ENCODE measurements at regions not wholly inside any gene's neighbourhood (a gene's known extent, or its start where the extent isn't known, plus 50 kb on each side); places are given as distances from the start of the nearest gene placed in this dataset.

DNA sequence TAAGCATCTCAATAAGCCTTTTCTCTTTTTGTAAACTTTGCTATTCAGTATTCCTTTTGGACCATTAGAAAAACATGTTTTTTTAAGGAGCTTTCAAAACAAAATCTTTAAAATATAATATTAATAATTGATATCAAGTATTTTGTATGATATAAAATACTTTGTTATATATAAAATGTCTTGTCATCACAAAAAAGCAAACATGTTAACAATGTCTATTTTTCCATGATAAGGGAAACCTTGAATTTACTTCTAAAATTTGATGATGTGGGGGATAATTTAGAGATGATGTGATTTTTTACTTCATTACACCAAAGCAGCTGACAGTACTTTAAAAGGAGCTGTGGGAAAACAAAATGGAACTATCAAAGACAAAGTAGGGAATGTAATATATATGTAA lies 887.7 kb downstream of the SI start:
- Histone ChIP-seq H3K9ac (ENCODE audit: low read length in 2 of 2) (no peak overlapping the region), H3K36me3 (ENCODE audit: control insufficient read depth in 2 of 2, insufficient read depth in 2 of 2, low read length in 2 of 2) (no peaks in the 10 kb centered on the region)

DNA sequence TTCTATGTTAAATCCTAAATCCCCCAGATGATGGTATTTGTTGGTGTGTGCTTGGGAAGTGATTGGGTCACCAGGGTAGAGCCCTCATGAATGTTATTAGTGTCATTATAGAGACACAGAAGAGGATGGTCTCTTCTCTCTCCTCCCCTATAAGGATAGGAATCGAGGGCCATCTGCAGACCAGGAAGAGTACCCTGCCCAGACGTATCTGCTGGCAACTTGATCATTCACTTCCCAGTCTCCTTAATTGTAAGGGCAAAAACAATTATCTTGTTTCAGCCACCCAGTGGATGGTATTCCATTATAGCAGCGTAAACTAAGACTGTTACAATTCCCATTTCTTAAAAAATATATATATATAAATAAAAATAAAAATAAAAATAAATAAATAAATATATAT lies 892.2 kb downstream of the SI start:
- Histone ChIP-seq H3K9me3 (ENCODE audit: control insufficient read depth in 2 of 2, low read length in 2 of 2) (no peaks in the 10 kb centered on the region), H3K27me3 (ENCODE audit: control insufficient read depth in 1 of 2, insufficient read depth in 2 of 2, low read length in 2 of 2) (no peaks in the 10 kb centered on the region), H3K9ac (ENCODE audit: low read length in 2 of 2) (no peak overlapping the region), H3K4me3 (ENCODE audit: low read length in 2 of 2) (no peak overlapping the region), H3K4me1 (ENCODE audit: control insufficient read depth, insufficient read depth, low read length) (no peaks in the 10 kb centered on the region), H3K27ac (ENCODE audit: low read length) (no peak overlapping the region), H3K36me3 (ENCODE audit: control insufficient read depth in 2 of 2, insufficient read depth in 2 of 2, low read length in 2 of 2) (no peaks in the 10 kb centered on the region)

More for the DNA sequence above, 887.7 kb downstream of the SI start:
- Histone ChIP-seq H3K9me3 (ENCODE audit: control insufficient read depth in 2 of 2, low read length in 2 of 2) (no peaks in the 10 kb centered on the region), H3K27ac (ENCODE audit: low read length) (no peak overlapping the region), H3K4me1 (ENCODE audit: control insufficient read depth, insufficient read depth, low read length) (no peaks in the 10 kb centered on the region), H3K4me3 (ENCODE audit: low read length in 2 of 2) (no peak overlapping the region), H3K27me3 (ENCODE audit: control insufficient read depth in 1 of 2, insufficient read depth in 2 of 2, low read length in 2 of 2) (no peaks in the 10 kb centered on the region)

DNA sequence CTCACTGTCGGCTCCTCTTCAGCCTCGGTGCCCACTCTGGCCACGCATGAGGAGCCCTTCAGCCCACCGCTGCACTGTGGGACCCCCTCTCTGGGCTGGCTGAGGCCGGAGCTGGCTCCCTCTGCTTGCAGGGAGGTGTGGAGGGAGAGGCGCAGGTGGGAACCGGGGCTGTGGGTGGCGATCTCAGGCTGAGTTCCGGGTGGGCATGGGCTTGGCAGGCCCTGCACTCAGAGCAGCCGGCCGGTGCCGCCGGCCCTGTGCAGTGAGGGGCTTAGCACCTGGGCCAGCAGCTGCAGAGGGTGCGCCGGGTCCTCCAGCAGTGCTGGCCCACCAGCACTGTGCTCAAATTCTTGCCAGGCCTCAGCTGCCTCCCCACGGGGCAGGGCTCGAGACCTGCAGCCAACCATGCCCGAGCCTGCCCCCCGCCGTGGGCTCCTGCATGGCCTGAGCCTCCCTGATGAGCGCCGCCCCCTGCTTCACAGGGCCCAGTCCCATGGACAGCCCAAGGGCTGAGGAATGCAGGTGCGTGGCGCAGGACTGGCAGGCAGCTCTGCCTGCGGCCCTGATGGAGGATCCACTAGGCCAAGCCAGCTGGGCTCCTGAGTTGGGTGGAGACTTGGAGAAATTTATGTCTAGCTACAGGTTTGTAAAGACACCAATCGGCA lies 899.1 kb downstream of the SI start:
- no peaks in the 10 kb centered on the region for H3K9me3 ChIP-seq (ENCODE audit: control insufficient read depth in 2 of 2, low read length in 2 of 2)
- H3K4me3 ChIP-seq (ENCODE audit: low read length in 2 of 2): no peak overlapping the region
- no peaks in the 10 kb centered on the region for H3K4me1 ChIP-seq (ENCODE audit: control insufficient read depth, insufficient read depth, low read length)
- H3K27ac ChIP-seq (ENCODE audit: low read length): no peak overlapping the region
- H3K9ac ChIP-seq (ENCODE audit: low read length in 2 of 2): no peak overlapping the region
- H3K27me3 ChIP-seq (ENCODE audit: control insufficient read depth in 1 of 2, insufficient read depth in 2 of 2, low read length in 2 of 2): no peaks in the 10 kb centered on the region
- no peaks in the 10 kb centered on the region for H3K36me3 ChIP-seq (ENCODE audit: control insufficient read depth in 2 of 2, insufficient read depth in 2 of 2, low read length in 2 of 2)

DNA sequence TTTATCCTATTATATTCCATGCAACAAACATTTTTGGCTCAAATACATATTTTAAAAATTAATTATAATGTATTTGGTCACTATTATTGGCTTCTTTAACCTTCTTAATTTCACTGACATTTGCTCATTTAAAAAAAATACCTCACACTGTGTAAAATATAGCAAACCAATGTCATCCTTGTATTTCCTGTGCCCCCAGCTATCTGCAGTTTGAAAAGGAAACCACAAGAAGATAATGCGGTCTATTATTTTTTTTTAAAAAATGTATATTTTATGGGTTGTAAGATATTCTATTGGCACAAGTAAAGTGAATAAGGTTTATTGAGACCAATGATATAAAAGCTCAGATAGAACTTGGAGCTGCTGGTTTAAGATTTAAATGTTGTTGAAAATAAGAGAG lies 904.2 kb downstream of the SI start:
- Histone ChIP-seq H3K36me3 (ENCODE audit: control insufficient read depth in 2 of 2, insufficient read depth in 2 of 2, low read length in 2 of 2) (no peaks in the 10 kb centered on the region), H3K9me3 (ENCODE audit: control insufficient read depth in 2 of 2, low read length in 2 of 2) (no peaks in the 10 kb centered on the region), H3K27me3 (ENCODE audit: control insufficient read depth in 1 of 2, insufficient read depth in 2 of 2, low read length in 2 of 2) (no peaks in the 10 kb centered on the region), H3K4me3 (ENCODE audit: low read length in 2 of 2) (no peak overlapping the region), H3K9ac (ENCODE audit: low read length in 2 of 2) (no peak overlapping the region), H3K27ac (ENCODE audit: low read length) (no peak overlapping the region), H3K4me1 (ENCODE audit: control insufficient read depth, insufficient read depth, low read length) (no peaks in the 10 kb centered on the region)

DNA sequence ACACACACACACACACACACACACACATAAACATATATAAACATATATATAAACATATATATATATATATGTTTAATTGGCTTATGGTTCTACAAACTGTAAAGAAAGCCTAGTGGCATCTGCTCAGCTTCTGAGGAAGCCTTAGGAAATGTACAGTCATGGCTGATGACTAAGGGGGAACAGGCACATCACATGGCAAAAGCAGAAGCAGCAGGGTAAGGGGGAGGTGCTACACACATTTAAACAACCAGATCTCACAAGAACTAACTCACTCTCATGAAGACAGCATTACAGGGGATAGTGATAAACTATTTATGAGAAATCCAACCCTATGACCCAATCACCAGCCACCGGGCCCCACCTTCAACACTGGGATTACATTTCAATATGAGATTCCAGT lies 922.9 kb downstream of the SI start:
- Histone ChIP-seq H3K4me1 (ENCODE audit: control insufficient read depth, insufficient read depth, low read length) (no peaks in the 10 kb centered on the region), H3K4me3 (ENCODE audit: low read length in 2 of 2) (no peak overlapping the region), H3K27ac (ENCODE audit: low read length) (no peak overlapping the region), H3K9me3 (ENCODE audit: control insufficient read depth in 2 of 2, low read length in 2 of 2) (no peaks in the 10 kb centered on the region), H3K36me3 (ENCODE audit: control insufficient read depth in 2 of 2, insufficient read depth in 2 of 2, low read length in 2 of 2) (no peaks in the 10 kb centered on the region), H3K27me3 (ENCODE audit: control insufficient read depth in 1 of 2, insufficient read depth in 2 of 2, low read length in 2 of 2) (no peaks in the 10 kb centered on the region), H3K9ac (ENCODE audit: low read length in 2 of 2) (no peak overlapping the region)

DNA sequence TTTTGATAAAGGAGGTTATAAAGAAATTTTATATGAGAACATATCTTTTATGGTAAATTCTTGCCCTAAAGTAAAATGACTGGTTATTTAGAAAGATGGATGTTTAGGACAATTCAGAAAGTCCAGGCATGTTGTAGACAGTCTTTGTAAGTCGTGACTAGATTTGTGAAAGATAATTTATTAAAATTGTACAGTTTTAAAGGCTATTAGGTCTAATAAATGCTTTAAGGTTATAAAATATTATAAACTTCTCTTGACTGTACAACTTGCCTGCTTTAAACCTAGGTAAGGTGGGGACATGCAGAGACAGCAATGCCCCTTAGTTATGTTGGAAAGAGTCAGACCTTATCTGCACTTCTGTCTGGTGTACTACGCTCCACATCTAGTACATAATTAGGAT lies 933.5 kb downstream of the SI start:
- no peak overlapping the region for H3K9ac ChIP-seq (ENCODE audit: low read length in 2 of 2)
- H3K36me3 ChIP-seq (ENCODE audit: control insufficient read depth in 2 of 2, insufficient read depth in 2 of 2, low read length in 2 of 2): no peaks in the 10 kb centered on the region
- H3K4me1 ChIP-seq (ENCODE audit: control insufficient read depth, insufficient read depth, low read length): no peaks in the 10 kb centered on the region
- H3K4me3 ChIP-seq (ENCODE audit: low read length in 2 of 2): no peak overlapping the region
- H3K9me3 ChIP-seq (ENCODE audit: control insufficient read depth in 2 of 2, low read length in 2 of 2): peaks cover 0 to 3% of the 10 kb centered on the region in 2 donors
- H3K27ac ChIP-seq (ENCODE audit: low read length): no peak overlapping the region
- H3K27me3 ChIP-seq (ENCODE audit: control insufficient read depth in 1 of 2, insufficient read depth in 2 of 2, low read length in 2 of 2): no peaks in the 10 kb centered on the region

DNA sequence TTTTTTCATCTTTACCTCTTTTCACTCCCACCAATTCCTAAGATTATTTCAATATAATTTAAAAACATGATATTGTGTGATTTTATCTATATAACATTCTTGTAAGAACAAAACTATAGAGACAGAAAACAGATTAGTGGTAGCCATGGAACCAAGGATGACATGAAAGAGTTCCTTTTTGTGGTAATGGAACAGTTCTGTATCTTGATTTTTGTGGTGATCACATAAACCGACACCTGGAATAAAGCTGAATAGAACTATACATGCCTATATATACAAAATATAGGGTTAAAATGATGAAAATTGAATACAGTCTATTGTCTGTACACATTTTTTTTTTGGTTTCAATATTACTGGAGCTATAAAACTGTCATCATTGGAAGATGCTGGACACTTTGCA lies 945.4 kb downstream of the SI start:
- no peaks in the 10 kb centered on the region for H3K36me3 ChIP-seq (ENCODE audit: control insufficient read depth in 2 of 2, insufficient read depth in 2 of 2, low read length in 2 of 2)
- H3K9me3 ChIP-seq (ENCODE audit: control insufficient read depth in 2 of 2, low read length in 2 of 2): no peaks in the 10 kb centered on the region
- H3K4me3 ChIP-seq (ENCODE audit: low read length in 2 of 2): no peak overlapping the region

DNA sequence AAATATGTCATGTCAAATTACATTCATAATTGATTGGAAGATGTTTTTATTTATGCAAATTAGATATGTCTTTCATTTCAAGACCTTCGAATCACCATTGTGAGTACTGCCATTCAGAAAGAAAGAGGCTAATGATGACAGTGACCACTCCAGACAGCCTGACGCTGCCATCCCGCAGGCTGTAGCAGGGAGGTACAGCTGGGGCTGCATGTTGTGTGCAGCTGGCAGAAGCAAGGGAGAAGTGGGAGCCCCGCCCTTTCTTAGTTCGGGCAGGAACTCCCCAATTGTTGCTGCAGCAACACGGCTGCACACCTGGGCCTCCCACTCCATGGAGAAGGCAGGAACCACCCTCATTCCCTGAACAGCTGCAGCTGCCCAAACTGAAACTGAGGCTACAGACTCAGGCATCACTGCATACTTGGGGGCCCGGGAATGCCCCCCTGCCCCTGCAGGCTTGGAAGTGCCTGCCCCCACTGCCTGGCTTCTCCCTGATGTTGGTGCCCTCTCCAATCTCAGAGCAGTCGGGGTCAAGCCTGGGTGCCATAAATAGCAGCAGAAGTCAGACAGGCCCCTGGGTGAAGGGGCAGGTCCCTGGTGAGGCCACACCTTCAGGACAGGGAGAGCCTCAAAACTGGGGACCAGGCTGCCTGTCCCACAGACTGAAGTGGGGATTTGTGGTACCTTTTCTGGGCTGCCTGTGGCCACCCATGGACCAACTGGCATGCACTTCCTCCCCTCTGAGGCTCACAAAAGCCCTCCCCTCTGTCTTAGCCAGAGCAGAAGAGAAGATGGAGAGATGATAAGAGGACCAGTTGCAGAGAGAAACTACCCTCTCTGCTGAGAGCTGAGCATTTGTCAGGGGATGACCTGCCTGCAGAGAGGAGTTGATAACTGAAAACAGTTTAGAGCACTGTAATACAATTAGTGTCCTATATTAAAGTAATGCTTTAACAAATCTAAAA lies 964.6 kb downstream of the SI start:
- no peaks in the 10 kb centered on the region for H3K27me3 ChIP-seq (ENCODE audit: control insufficient read depth in 1 of 2, insufficient read depth in 2 of 2, low read length in 2 of 2)
- H3K9ac ChIP-seq (ENCODE audit: low read length in 2 of 2): no peak overlapping the region
- H3K4me3 ChIP-seq (ENCODE audit: low read length in 2 of 2): no peak overlapping the region
- no peak overlapping the region for H3K27ac ChIP-seq (ENCODE audit: low read length)
- no peaks in the 10 kb centered on the region for H3K36me3 ChIP-seq (ENCODE audit: control insufficient read depth in 2 of 2, insufficient read depth in 2 of 2, low read length in 2 of 2)
- H3K4me1 ChIP-seq (ENCODE audit: control insufficient read depth, insufficient read depth, low read length): no peaks in the 10 kb centered on the region
- H3K9me3 ChIP-seq (ENCODE audit: control insufficient read depth in 2 of 2, low read length in 2 of 2): no peaks in the 10 kb centered on the region

More for the DNA sequence above, 945.4 kb downstream of the SI start:
- Histone ChIP-seq H3K27me3 (ENCODE audit: control insufficient read depth in 1 of 2, insufficient read depth in 2 of 2, low read length in 2 of 2) (no peaks in the 10 kb centered on the region), H3K27ac (ENCODE audit: low read length) (no peak overlapping the region), H3K9ac (ENCODE audit: low read length in 2 of 2) (no peak overlapping the region), H3K4me1 (ENCODE audit: control insufficient read depth, insufficient read depth, low read length) (no peaks in the 10 kb centered on the region)

DNA sequence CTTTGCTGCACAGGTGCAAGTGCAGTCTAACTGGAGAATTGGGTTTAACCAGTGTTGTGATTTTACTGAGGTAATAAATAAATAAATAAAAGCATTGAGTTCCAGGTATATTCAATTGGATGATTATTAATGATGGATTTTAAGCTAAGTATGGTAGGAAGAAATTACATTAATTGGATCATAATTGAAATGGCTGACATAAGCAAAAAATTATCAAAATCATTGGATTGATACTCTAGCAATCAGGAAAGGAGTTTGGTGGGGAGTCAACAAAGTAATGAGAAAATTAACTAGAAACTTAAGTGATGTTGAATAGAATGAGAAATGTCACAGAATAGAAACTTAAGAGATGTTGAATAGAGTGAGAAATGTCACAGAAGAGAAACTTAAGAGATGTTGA lies 981.9 kb downstream of the SI start:
- Histone ChIP-seq H3K9me3 (ENCODE audit: control insufficient read depth in 2 of 2, low read length in 2 of 2) (no peaks in the 10 kb centered on the region), H3K27ac (ENCODE audit: low read length) (no peak overlapping the region), H3K4me1 (ENCODE audit: control insufficient read depth, insufficient read depth, low read length) (no peaks in the 10 kb centered on the region), H3K4me3 (ENCODE audit: low read length in 2 of 2) (no peak overlapping the region), H3K9ac (ENCODE audit: low read length in 2 of 2) (no peak overlapping the region), H3K36me3 (ENCODE audit: control insufficient read depth in 2 of 2, insufficient read depth in 2 of 2, low read length in 2 of 2) (no peaks in the 10 kb centered on the region), H3K27me3 (ENCODE audit: control insufficient read depth in 1 of 2, insufficient read depth in 2 of 2, low read length in 2 of 2) (no peaks in the 10 kb centered on the region)

DNA sequence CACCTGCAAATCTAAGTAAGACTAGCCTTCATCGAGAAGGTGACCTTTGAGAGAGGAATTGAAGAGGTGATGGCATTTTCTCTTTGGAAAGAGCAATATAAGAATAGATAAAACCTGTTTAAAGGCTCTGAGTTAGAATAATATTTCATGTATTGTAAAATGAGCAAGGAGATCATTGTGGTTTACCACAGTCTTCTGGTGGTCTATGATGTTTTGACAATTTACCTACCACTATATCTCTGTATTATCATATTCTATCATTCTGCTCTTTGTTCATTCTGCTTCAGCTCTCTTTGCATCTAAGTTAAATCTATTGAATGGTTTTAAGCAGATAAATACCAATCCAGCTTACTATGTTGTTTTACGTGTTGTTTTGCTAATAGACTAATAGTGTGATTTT lies 982.3 kb downstream of the SI start:
- H3K4me1 ChIP-seq (ENCODE audit: control insufficient read depth, insufficient read depth, low read length): no peaks in the 10 kb centered on the region
- H3K9me3 ChIP-seq (ENCODE audit: control insufficient read depth in 2 of 2, low read length in 2 of 2): no peaks in the 10 kb centered on the region
- H3K9ac ChIP-seq (ENCODE audit: low read length in 2 of 2): no peak overlapping the region
- no peak overlapping the region for H3K27ac ChIP-seq (ENCODE audit: low read length)
- H3K27me3 ChIP-seq (ENCODE audit: control insufficient read depth in 1 of 2, insufficient read depth in 2 of 2, low read length in 2 of 2): no peaks in the 10 kb centered on the region
- no peaks in the 10 kb centered on the region for H3K36me3 ChIP-seq (ENCODE audit: control insufficient read depth in 2 of 2, insufficient read depth in 2 of 2, low read length in 2 of 2)
- no peak overlapping the region for H3K4me3 ChIP-seq (ENCODE audit: low read length in 2 of 2)

DNA sequence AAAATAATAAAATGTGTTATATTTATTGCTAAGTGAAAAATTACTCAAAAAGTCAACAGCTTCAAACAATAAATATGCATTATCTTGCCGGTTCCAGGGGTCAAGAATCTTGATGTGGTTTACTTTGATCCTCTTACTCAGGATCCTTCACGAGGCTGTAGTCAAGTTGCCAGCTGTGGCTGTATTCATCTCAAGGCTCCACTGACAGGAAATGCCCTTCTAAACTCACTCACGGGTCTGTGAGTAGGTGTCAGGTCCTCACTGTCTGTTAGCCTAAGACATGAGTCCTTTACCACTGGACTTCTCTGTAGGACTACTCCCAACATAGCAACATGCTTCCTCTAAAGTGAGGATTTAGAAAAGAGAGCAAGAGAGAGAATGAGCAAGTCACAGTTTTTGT lies 983.0 kb downstream of the SI start:
- H3K9ac ChIP-seq (ENCODE audit: low read length in 2 of 2): no peak overlapping the region
- H3K27ac ChIP-seq (ENCODE audit: low read length): no peak overlapping the region
- no peak overlapping the region for H3K4me3 ChIP-seq (ENCODE audit: low read length in 2 of 2)
- H3K27me3 ChIP-seq (ENCODE audit: control insufficient read depth in 1 of 2, insufficient read depth in 2 of 2, low read length in 2 of 2): no peaks in the 10 kb centered on the region
- H3K9me3 ChIP-seq (ENCODE audit: control insufficient read depth in 2 of 2, low read length in 2 of 2): no peaks in the 10 kb centered on the region
- no peaks in the 10 kb centered on the region for H3K4me1 ChIP-seq (ENCODE audit: control insufficient read depth, insufficient read depth, low read length)
- H3K36me3 ChIP-seq (ENCODE audit: control insufficient read depth in 2 of 2, insufficient read depth in 2 of 2, low read length in 2 of 2): no peaks in the 10 kb centered on the region
